ENCODE measurements at regions not wholly inside any gene's neighbourhood (a gene's known extent, or its start where the extent isn't known, plus 50 kb on each side); places are given as distances from the start of the nearest gene placed in this dataset.
"Not testable (repeated sequence)": the region's sequence is repeated elsewhere in the genome, so short reads cannot be mapped to it uniquely, and the experiment has no call there.

- DNase-seq (ENCODE audit: low spot score) (no peak), ATAC-seq (no peak)
- H3K36me3 Mint-ChIP-seq = no peaks in the 10 kb centered on the region
- H3K27me3 Mint-ChIP-seq = peaks cover 0 to 2% of the 10 kb centered on the region in 2 donors
- no peaks in the 10 kb centered on the region for H3K4me1 Mint-ChIP-seq (ENCODE audit: low read depth in 2 of 2)
- H3K4me3 Mint-ChIP-seq = no peak overlapping the region
- H3K9me3 Mint-ChIP-seq = peaks cover 6% of the 10 kb centered on the region
- no peak overlapping the region for H3K27ac Mint-ChIP-seq
Measured at GRCh38 chr2:137879121-137879520, 85.2 kb upstream of the HNMT start.

DNA sequence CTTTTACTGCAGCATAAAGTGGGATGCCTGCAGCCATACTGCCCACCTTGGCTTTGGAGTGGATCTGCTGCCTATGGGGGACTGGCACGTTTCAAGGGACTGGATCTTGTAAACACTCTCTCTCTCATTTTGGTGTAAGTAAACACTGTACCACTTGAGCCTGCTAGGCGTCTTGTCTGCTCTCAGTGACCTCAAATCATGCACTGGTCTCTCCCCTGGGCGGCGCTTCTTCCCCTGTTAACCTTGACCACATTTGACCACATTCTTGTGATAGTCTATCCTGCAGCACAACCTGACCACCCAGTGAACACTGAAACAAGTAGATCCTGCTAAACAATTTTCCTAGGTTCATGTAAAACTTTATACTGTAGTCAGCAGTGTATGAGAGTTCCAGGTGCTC lies 82.6 kb upstream of the HNMT start:
- Mint-ChIP-seq H3K9me3 (peaks cover 8% of the 10 kb centered on the region), H3K36me3 (no peaks in the 10 kb centered on the region), H3K4me3 (no peak overlapping the region), H3K27ac (no peak overlapping the region), H3K4me1 (ENCODE audit: low read depth in 2 of 2) (no peaks in the 10 kb centered on the region), H3K27me3 (peaks cover 0 to 9% of the 10 kb centered on the region in 2 donors)
- ATAC-seq = no peak
- no peak for DNase-seq (ENCODE audit: low spot score)

GRCh38 chr2:137886083-137886831 lies 78.0 kb upstream of the HNMT start:
- no peak overlapping the region for H3K27ac Mint-ChIP-seq
- peaks cover 0 to 9% of the 10 kb centered on the region in 2 donors for H3K27me3 Mint-ChIP-seq
- DNase-seq (ENCODE audit: low spot score) (no peak), ATAC-seq (no peak)
- no peaks in the 10 kb centered on the region for H3K4me1 Mint-ChIP-seq (ENCODE audit: low read depth in 2 of 2)
- no peak overlapping the region for H3K4me3 Mint-ChIP-seq
- H3K9me3 Mint-ChIP-seq = peaks cover 6% of the 10 kb centered on the region
- H3K36me3 Mint-ChIP-seq = no peaks in the 10 kb centered on the region

GRCh38 chr2:137888845-137889244 lies 75.4 kb upstream of the HNMT start:
- no peak for DNase-seq (ENCODE audit: low spot score)
- Mint-ChIP-seq H3K4me3 (no peak overlapping the region), H3K27ac (no peak overlapping the region), H3K4me1 (ENCODE audit: low read depth in 2 of 2) (no peaks in the 10 kb centered on the region), H3K27me3 (peaks cover 0 to 9% of the 10 kb centered on the region in 2 donors), H3K9me3 (peaks cover 5% of the 10 kb centered on the region), H3K36me3 (no peaks in the 10 kb centered on the region)
- ATAC-seq = no peak

DNA sequence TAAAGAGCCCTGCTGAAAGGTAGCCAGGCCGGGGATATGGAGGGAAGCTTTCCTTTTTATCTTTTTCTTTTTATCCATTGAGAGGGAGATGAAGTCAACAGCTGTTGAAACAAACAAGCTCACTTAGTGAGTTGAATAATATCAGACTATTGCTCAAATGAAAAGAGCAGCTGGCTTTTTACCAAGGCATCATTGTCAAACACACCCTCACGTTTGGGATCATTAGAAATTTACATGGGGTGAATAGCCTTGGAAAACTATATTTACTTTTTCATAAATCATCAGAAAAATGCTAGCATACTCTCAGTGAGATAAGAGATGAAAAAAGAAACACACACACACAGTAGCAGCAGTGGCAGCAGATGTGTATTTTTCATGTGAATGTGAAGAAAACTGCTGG lies 71.5 kb upstream of the HNMT start:
- no peaks in the 10 kb centered on the region for H3K27me3 Mint-ChIP-seq
- H3K36me3 Mint-ChIP-seq = no peaks in the 10 kb centered on the region
- H3K9me3 Mint-ChIP-seq = no peaks in the 10 kb centered on the region
- H3K4me1 Mint-ChIP-seq (ENCODE audit: low read depth in 2 of 2) = no peaks in the 10 kb centered on the region
- DNase-seq (ENCODE audit: low spot score) = no peak
- H3K27ac Mint-ChIP-seq = no peak overlapping the region
- H3K4me3 Mint-ChIP-seq = no peak overlapping the region
- ATAC-seq = no peak

GRCh38 chr2:137893145-137893544 lies 71.1 kb upstream of the HNMT start:
- no peak for ATAC-seq

DNA sequence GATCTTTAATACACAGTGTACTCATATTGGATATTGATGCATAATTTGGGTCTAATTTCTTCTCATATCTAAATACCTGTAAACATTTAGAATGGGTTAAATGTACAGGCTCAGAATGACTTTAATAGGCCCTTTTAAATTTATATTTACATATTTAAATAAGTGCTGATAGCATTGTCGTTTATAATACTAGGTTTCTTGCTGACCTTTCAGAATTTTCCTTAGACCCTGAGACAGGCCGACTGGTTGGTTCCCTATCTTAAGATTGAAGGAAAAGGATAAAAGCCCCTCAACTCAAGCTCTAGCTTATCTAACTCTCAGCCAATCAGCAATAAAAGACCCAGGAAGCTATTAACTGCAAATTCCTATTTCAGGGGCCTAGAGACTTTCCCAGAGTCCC lies 67.8 kb upstream of the HNMT start:
- H3K4me3 Mint-ChIP-seq = no peak overlapping the region
- H3K27ac Mint-ChIP-seq = no peak overlapping the region

More at GRCh38 chr2:137893145-137893544, 71.1 kb upstream of the HNMT start:
- H3K27me3 Mint-ChIP-seq = no peaks in the 10 kb centered on the region
- no peaks in the 10 kb centered on the region for H3K4me1 Mint-ChIP-seq (ENCODE audit: low read depth in 2 of 2)
- no peak for DNase-seq (ENCODE audit: low spot score)
- H3K9me3 Mint-ChIP-seq = no peaks in the 10 kb centered on the region
- H3K27ac Mint-ChIP-seq = no peak overlapping the region
- H3K36me3 Mint-ChIP-seq = no peaks in the 10 kb centered on the region
- no peak overlapping the region for H3K4me3 Mint-ChIP-seq

DNA sequence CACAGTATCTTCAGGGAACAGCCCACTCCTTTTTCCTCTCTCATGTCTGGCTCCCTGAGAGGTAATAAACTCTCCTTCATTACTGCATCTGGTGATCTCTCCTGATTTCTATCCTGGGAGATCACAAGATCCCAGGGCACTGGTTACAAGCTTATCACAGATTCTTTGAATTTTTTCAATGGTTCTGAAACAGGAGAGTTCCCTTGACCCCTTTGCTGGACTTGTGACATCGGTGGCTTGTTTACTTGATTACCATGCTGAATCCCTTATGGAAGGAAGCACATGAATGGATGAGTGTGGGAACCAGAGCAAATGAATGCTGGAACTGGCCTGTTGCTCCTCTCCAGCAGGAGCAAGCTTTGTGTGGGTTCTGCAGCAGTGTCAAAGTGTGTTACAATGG lies 67.2 kb upstream of the HNMT start:
- no peak for DNase-seq (ENCODE audit: low spot score)
- Mint-ChIP-seq H3K27ac (no peak overlapping the region), H3K36me3 (no peaks in the 10 kb centered on the region), H3K4me1 (ENCODE audit: low read depth in 2 of 2) (no peaks in the 10 kb centered on the region), H3K9me3 (no peaks in the 10 kb centered on the region), H3K4me3 (no peak overlapping the region), H3K27me3 (no peaks in the 10 kb centered on the region)
- ATAC-seq = no peak

More for the DNA sequence above, 67.8 kb upstream of the HNMT start:
- ATAC-seq (no peak), DNase-seq (ENCODE audit: low spot score) (no peak)
- no peaks in the 10 kb centered on the region for H3K36me3 Mint-ChIP-seq
- no peaks in the 10 kb centered on the region for H3K27me3 Mint-ChIP-seq
- no peaks in the 10 kb centered on the region for H3K9me3 Mint-ChIP-seq
- H3K4me1 Mint-ChIP-seq (ENCODE audit: low read depth in 2 of 2) = no peaks in the 10 kb centered on the region

- no peak overlapping the region for H3K27ac Mint-ChIP-seq
- H3K36me3 Mint-ChIP-seq = no peaks in the 10 kb centered on the region
- no peaks in the 10 kb centered on the region for H3K9me3 Mint-ChIP-seq
- no peak for DNase-seq (ENCODE audit: low spot score)
- no peaks in the 10 kb centered on the region for H3K27me3 Mint-ChIP-seq
- H3K4me3 Mint-ChIP-seq = no peak overlapping the region
- no peak for ATAC-seq
- H3K4me1 Mint-ChIP-seq (ENCODE audit: low read depth in 2 of 2) = no peaks in the 10 kb centered on the region
Measured at GRCh38 chr2:137900421-137901141, 63.7 kb upstream of the HNMT start.

DNA sequence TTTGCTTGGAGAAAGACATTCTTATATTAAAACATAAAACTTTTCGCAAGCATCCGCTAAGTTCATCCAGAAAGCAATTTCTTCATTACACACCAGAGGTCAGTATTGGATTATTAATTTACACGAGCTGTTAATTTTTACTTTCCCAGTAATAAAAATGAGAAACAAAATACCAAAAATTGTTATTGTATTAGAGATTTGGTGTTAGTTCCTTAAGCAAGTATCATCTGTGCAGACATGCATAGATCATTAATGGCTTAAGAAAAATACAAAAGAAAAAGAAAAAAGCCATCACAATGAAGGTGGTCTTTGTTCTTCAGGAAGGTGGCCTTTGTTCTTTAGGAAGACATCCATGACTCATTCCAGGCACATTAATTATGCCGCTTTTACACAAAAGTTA lies 53.6 kb upstream of the HNMT start:
- H3K4me1 Mint-ChIP-seq (ENCODE audit: low read depth in 2 of 2) = no peaks in the 10 kb centered on the region
- DNase-seq (ENCODE audit: low spot score) = no peak
- no peak for ATAC-seq

GRCh38 chr2:137912371-137912770 lies 51.9 kb upstream of the HNMT start:
- Mint-ChIP-seq H3K27me3 (no peaks in the 10 kb centered on the region), H3K4me3 (no peak overlapping the region), H3K36me3 (no peaks in the 10 kb centered on the region), H3K9me3 (no peaks in the 10 kb centered on the region), H3K4me1 (ENCODE audit: low read depth in 2 of 2) (no peaks in the 10 kb centered on the region), H3K27ac (no peak overlapping the region)
- ATAC-seq = no peak
- DNase-seq (ENCODE audit: low spot score) = no peak

More for the DNA sequence above, 53.6 kb upstream of the HNMT start:
- Mint-ChIP-seq H3K36me3 (no peaks in the 10 kb centered on the region), H3K9me3 (no peaks in the 10 kb centered on the region), H3K4me3 (no peak overlapping the region), H3K27ac (no peak overlapping the region), H3K27me3 (no peaks in the 10 kb centered on the region)

- H3K27ac Mint-ChIP-seq = no peak overlapping the region
- H3K4me1 Mint-ChIP-seq (ENCODE audit: low read depth in 2 of 2) = no peaks in the 10 kb centered on the region
- ATAC-seq = no peak
- H3K4me3 Mint-ChIP-seq = no peak overlapping the region
- no peak for DNase-seq (ENCODE audit: low spot score)
- H3K27me3 Mint-ChIP-seq = no peaks in the 10 kb centered on the region
- H3K36me3 Mint-ChIP-seq = no peaks in the 10 kb centered on the region
- no peaks in the 10 kb centered on the region for H3K9me3 Mint-ChIP-seq
Measured at GRCh38 chr2:137913169-137913568, 51.1 kb upstream of the HNMT start.

DNA sequence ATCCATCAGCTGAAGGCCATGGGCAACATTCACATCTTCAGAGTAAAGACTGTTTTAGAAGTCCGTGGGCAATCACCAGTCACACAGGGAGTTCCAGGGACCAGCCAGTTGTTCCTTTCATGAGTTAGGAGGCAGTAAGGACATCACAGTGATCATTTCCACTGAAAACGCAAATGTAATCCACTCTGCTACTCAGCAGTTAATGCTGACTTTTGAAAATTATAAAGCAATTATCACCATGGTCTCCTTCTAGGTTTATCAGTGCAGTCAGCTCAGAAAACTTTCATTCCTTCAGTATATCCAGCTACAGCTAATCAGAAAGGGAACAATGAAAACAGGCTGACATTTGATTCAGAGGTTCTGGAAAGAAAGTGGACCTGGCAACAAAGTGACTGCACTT lies 50.6 kb upstream of the HNMT start:
- not testable (repeated sequence) for DNase-seq (ENCODE audit: low spot score); H3K4me1 Mint-ChIP-seq (ENCODE audit: low read depth in 2 of 2); H3K36me3 Mint-ChIP-seq; H3K27me3 Mint-ChIP-seq; H3K4me3 Mint-ChIP-seq; H3K9me3 Mint-ChIP-seq; H3K27ac Mint-ChIP-seq; ATAC-seq
